ENCODE measurements at regions not wholly inside any gene's neighbourhood (a gene's known extent, or its start where the extent isn't known, plus 50 kb on each side); places are given as distances from the start of the nearest gene placed in this dataset.
"Not testable (repeated sequence)": the region's sequence is repeated elsewhere in the genome, so short reads cannot be mapped to it uniquely, and the experiment has no call there.

- not testable (repeated sequence) for DNase-seq
These were observed 325.1 kb upstream of the CHRNA7 start for GRCh38 chr15:31705076-31705678.

- DNase-seq: not testable (repeated sequence)
These were observed 322.2 kb upstream of the CHRNA7 start for GRCh38 chr15:31707944-31708702.

GRCh38 chr15:31708703-31709327, 321.5 kb upstream of the CHRNA7 start:
- not testable (repeated sequence) for DNase-seq

GRCh38 chr15:31709479-31709878, 320.8 kb upstream of the CHRNA7 start:
- DNase-seq: not testable (repeated sequence)

GRCh38 chr15:31710806-31711205, 319.5 kb upstream of the CHRNA7 start:
- DNase-seq: not testable (repeated sequence)

- DNase-seq: not testable (repeated sequence)
These were observed 315.1 kb upstream of the CHRNA7 start for GRCh38 chr15:31715208-31715607.

- not testable (repeated sequence) for DNase-seq
These were observed 311.7 kb upstream of the CHRNA7 start for GRCh38 chr15:31718625-31719024.

GRCh38 chr15:31719396-31720022, 310.8 kb upstream of the CHRNA7 start:
- DNase-seq: not testable (repeated sequence)

GRCh38 chr15:31723019-31723418, 307.3 kb upstream of the CHRNA7 start:
- DNase-seq: not testable (repeated sequence)

GRCh38 chr15:31724903-31725302, 305.4 kb upstream of the CHRNA7 start:
- DNase-seq: not testable (repeated sequence)

GRCh38 chr15:31725619-31726018, 304.7 kb upstream of the CHRNA7 start:
- DNase-seq: not testable (repeated sequence)

GRCh38 chr15:31727612-31728011, 302.7 kb upstream of the CHRNA7 start:
- DNase-seq: no peak

- DNase-seq: no peak
These were observed 297.6 kb upstream of the CHRNA7 start for GRCh38 chr15:31732726-31733125.

- DNase-seq: no peak
These were observed 296.9 kb upstream of the CHRNA7 start for GRCh38 chr15:31733424-31733823.

- no peak for DNase-seq
These were observed 290.1 kb upstream of the CHRNA7 start for GRCh38 chr15:31740203-31740602.

GRCh38 chr15:31745841-31746240, 284.5 kb upstream of the CHRNA7 start:
- no peak for DNase-seq

GRCh38 chr15:31752065-31752762, 278.1 kb upstream of the CHRNA7 start:
- DNase-seq: no peak

GRCh38 chr15:31752905-31753304, 277.4 kb upstream of the CHRNA7 start:
- DNase-seq: no peak

- DNase-seq: no peak
These were observed 272.2 kb upstream of the CHRNA7 start for GRCh38 chr15:31758126-31758525.

- no peak for DNase-seq
These were observed 262.3 kb upstream of the CHRNA7 start for GRCh38 chr15:31768055-31768454.

GRCh38 chr15:31774045-31774444, 256.3 kb upstream of the CHRNA7 start:
- no peak for DNase-seq

- no peak for DNase-seq
These were observed 254.3 kb upstream of the CHRNA7 start for GRCh38 chr15:31776039-31776438.

- no peak for DNase-seq
These were observed 249.1 kb upstream of the CHRNA7 start for GRCh38 chr15:31781261-31781660.
